HG03439 (cell line): ENCODE measurements at regions not wholly inside any gene's neighbourhood (a gene's known extent, or its start where the extent isn't known, plus 50 kb on each side); places are given as distances from the start of the nearest gene placed in this dataset.
"Not testable (repeated sequence)": the region's sequence is repeated elsewhere in the genome, so short reads cannot be mapped to it uniquely, and the experiment has no call there.

Source experiments
- ATAC-seq: cut with Tn5 transposase; IDR thresholded peaks from one replicate; pipeline ENCODE4 v1.9.1; 2021; ENCODE audit warnings: mild to moderate bottlenecking, moderate library complexity; ENCODE audit not compliant: unreplicated experiment

DNA sequence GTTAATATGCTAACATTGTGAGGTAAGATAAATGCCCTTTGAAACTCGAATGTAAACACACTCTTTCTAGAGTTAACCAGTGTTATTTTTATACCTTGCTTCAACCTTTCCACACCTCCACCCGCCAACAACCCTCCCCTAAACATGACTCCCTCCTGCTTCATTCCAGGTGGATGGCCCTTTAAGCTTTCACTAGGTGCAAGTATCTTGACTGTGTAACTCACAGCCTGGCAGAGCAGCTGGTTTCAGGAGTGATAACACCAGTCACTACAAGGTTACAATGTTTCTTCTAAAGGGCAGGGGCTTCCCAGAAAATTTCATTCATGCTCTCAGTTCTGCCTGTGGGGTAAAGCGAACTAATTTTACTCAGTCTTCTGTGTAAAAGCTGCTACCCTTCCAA is 318.1 kb upstream of the FRG1 start:
- not testable (repeated sequence) for ATAC-seq

- not testable (repeated sequence) for ATAC-seq
These were observed 313.6 kb upstream of the FRG1 start for GRCh38 chr4:189627041-189627440.

DNA sequence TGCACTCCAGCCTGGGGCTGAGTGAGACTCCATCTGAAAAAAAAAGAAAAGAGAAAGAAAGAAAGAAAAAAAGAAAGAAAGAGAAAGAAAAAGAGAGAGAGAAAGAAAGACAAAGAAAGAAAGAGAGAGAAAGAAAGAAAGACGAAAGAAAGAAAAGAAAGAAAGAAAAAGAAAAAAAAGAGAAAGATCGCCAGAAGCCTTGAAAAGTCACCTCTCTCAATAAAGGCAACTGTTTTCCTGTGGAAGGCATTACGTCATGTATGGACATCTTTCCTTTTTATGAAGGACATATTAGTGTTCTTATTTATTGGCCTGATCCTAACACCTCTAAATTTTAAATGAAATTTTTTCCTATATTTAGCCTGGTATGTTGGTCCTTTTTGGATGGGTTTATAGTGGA is 310.9 kb upstream of the FRG1 start:
- not testable (repeated sequence) for ATAC-seq

DNA sequence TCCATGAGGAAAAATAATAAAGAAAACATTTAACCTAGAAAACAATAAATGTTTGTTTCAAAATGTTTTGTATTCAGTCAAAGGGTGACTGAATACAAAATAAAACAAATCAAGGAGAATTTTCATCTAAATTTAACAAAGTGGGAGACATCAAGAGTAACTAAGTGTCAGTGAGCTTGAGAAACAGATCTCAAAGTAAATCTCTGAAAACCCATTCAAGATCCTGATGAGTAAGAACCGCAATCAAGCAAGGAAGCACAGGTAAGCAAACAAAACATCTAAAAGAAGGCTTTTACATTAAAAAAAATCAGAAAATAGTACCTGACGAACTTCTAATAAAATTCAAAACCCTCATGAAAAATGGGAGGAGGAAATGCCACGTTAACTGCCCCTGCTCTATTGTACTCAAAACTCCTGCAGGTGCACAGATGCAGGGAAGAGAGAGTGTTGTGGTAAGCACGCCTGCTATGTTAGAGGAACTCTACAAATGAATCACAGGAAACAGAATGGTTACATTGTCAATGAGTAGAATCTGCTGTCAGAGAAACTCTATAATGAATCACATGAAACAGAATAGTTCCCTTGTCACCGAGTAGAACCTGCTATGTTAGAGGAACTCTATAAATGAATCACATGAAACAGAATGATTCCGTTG is 309.6 kb upstream of the FRG1 start:
- ATAC-seq: not testable (repeated sequence)

GRCh38 chr4:189631568-189631916 is 309.1 kb upstream of the FRG1 start:
- ATAC-seq: not testable (repeated sequence)

DNA sequence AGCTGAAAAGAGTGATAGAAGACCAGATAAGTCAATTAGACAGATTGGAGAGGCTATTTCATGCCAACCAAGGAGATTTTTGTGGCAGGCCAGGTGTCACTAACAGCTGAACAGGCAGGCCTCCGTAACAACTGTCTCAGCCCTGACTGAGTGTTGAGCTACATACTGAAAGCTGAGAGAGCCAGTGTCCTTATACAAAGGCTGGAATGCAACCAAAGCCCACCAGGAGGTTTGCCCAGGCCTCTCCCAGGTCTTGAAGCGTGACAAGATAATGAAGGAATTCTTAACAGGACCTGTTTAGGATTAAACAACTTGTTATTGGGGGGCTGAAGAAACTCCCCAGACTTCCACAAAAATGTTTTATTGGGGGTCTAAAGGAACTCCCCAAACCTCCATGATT is 290.2 kb upstream of the FRG1 start:
- not testable (repeated sequence) for ATAC-seq

DNA sequence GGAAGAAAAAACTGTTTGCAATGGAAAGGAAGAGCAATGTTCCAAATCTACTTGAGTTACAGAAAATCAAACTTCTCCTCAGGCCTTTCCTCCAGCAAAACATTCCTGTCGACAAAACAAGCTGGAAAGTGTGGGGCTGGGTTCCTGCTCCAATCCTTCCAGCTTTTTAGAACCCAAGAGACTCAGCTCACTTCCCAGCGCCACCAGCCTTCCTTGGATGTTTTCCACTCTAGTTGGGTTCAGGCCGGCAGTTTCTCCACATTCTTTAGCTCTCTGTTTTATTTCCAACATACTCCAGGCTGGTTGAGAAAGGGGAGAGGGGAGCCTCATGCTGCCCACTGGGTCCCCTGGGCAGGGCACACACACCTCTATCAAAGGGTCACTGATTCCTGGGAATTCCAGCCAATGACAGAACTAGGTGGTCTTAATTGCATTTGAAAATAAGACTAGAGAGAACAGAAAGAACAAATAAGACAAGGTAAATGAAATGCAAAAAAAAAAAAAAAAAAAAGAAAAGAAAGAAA is 287.5 kb upstream of the FRG1 start:
- not testable (repeated sequence) for ATAC-seq

DNA sequence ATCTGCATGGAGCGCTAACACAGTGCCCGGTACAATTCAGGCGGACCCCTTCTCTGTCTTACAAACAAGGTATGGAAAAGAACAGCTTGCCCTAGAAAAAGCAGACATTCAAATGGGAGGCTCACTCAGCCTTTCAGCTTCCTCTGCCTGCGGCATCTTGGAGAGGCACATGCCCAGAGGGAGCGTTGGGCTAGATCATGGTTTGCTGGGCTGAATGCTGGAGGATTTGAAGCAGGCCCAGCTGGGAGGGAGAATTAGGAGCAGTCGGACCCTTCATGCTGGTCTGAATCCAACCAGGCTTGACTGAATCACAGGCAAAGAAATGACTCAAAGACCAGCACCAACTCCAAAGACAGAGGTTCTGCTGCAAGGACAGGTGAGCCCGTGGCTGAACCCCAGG is 286.7 kb upstream of the FRG1 start:
- not testable (repeated sequence) for ATAC-seq

- not testable (repeated sequence) for ATAC-seq
These were observed 286.3 kb upstream of the FRG1 start for GRCh38 chr4:189654396-189654795.

DNA sequence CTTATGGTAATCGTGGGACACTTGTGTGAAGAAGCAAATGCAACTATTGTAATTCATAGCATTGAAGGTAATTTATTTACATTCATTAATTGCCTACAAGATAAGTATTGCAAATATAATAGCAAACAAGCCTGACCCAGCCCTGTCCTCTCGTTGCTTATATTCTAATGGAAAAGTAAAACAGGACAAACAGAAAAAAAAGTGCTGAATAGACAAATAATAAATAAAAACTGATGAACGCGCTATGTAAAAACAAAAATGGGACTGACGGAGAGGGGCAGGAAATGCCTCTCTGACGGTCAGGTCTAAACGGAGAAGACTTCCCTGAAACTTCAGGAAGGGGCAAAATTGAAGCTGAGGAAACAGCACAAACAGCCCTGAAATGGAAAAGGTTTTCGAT is 284.9 kb upstream of the FRG1 start:
- not testable (repeated sequence) for ATAC-seq

- ATAC-seq: no peak
These were observed 284.0 kb upstream of the FRG1 start for GRCh38 chr4:189656641-189657040.

DNA sequence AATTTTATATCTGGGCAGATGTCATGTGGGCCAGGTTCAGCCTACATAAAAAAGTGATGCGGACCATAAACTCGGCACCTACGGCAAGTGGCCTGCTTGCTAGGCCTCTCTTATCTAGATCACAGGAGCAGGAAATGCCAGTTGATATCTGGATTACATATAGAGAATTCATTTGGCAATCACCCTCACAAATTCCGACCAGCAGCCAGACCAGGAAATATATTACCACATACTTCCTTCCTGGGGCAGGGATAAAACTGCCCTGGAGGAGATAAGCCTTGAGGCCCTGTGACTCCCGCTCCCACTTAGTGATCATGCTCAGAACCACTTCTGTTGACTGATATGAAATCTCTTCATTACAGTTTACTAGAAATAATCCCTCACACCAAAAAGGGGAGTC is 282.4 kb upstream of the FRG1 start:
- not testable (repeated sequence) for ATAC-seq

DNA sequence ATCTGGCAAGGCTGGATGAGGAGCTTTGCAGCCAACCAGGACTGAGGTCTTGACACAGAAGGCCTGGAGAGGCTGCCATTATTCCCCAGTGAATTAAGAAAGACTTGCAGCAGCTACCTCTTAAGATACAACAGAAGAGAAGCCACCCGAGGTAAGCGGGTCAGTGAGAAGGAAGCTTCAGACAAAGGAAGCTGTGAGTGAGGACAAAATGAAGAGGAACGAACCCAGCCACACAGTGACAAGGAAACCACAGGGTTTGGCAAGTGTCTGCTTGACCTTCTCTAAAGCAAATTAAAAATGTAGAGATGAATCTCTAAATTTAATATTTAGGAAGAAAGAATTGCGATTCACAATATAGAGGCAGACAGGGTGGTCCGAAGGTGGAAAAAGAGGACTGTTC is 281.8 kb upstream of the FRG1 start:
- ATAC-seq: not testable (repeated sequence)

- no peak for ATAC-seq
These were observed 281.4 kb upstream of the FRG1 start for GRCh38 chr4:189659287-189659686.

DNA sequence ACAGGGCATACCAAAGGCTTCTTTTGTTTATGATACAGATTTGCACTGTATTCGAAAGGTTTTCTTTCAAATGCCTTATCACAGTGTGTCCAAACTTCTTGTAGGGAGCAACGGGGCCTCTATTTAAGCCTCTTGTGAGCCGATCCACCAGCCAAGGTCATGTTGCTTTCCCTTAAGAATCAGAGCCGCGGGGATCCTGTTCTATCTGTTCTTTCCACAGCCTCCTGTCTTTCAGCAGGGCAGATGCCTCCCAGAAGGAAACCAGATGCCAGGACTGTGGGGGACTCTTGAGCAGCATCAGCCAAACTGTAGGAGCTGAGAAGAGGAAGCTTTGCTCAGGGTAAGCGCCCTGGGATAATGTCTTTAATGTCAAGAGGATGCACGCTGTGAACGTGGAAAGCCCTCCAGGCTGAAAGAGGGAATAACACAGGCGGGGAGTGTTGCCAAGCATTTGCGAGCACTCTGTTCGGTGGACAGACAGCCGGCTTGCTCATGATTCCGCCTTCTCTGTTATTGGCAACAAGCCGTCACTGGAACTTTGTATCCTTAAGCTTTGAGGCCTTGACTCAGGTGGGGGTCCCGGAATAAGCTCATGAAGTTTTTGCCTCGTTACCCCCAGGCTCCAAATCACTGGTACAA is 279.8 kb upstream of the FRG1 start:
- ATAC-seq: no peak

DNA sequence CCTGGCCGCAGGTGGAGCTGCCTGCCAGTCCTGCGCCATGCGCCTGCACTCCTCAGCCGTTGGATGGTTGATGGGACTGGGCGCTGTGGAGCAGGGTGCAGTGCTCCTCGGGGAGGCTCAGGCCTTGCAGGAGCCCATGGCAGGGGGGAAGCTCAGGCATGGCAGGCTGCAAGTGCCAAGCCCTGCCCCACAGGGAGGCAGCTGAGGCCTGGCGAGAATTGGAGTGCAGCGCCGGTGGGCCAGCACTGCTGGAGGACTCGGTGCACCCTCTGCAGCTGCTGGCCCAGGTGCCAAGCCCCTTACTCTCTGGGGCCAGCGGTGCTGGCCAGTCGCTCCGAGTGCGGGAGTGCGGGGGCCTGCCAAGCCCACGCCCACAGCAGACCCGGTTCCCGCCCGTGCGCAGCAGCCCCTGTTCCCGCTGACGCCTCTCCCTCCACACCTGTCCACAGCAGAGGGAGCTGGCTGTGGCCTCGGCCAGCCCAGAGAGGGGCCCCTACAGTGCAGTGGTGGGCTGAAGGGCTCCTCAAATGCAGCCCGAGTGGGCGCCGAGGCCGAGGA is 275.9 kb upstream of the FRG1 start:
- no peak for ATAC-seq

- ATAC-seq: not testable (repeated sequence)
These were observed 274.9 kb upstream of the FRG1 start for GRCh38 chr4:189665712-189666305.

GRCh38 chr4:189667386-189667785 is 273.3 kb upstream of the FRG1 start:
- not testable (repeated sequence) for ATAC-seq

- ATAC-seq: not testable (repeated sequence)
These were observed 242.9 kb upstream of the FRG1 start for GRCh38 chr4:189697675-189698245.

- not testable (repeated sequence) for ATAC-seq
These were observed 237.7 kb upstream of the FRG1 start for GRCh38 chr4:189703000-189703399.

DNA sequence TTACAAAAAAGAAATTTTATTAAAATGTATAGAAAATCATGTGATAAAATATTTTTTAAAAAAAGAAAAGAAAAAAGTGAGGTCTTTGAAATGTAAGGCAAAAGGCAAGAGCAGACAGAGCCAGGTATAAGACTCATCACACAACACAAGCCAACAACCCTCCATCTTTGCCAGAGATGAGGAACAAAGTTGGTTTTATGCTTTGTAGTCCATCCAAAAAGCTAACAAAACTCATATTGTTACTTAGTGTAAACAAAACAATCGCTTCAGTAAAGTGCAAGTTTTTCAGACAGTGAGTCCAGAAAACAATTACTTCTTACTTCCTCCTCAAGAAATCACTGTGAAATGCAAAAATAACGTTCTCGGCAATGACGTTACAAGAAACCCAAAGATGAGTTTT is 233.9 kb upstream of the FRG1 start:
- not testable (repeated sequence) for ATAC-seq
